GM19468 (cell line): ENCODE measurements at regions not wholly inside any gene's neighbourhood (a gene's known extent, or its start where the extent isn't known, plus 50 kb on each side); places are given as distances from the start of the nearest gene placed in this dataset.

Experiments used
- ATAC-seq: cut with Tn5 transposase; IDR thresholded peaks from one replicate; pipeline ENCODE4 v1.9.1; 2021; ENCODE audit warnings: mild to moderate bottlenecking, moderate library complexity, moderate number of reproducible peaks; ENCODE audit not compliant: unreplicated experiment; ENCODE audit errors: extremely low read depth

DNA sequence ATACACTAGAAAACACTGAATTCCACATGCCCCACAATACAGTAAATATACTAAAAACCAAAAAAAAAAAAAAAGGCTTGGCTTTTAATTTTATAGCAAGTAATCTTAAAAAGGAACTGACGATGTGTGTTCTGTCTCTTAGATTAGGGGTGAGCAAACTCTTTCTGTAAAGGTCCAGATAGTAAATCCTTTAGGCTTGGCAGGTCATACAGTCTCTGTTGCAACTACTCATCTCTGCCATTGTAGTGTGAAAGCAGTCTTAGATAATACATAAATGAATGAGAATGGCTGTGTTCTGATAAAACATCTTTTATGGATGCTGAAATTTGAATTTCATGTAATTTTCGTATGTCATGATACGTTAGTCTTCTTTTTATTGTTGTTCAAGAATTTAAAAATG lies 150.2 kb downstream of the SLC30A10 start:
- ATAC-seq = no peak

DNA sequence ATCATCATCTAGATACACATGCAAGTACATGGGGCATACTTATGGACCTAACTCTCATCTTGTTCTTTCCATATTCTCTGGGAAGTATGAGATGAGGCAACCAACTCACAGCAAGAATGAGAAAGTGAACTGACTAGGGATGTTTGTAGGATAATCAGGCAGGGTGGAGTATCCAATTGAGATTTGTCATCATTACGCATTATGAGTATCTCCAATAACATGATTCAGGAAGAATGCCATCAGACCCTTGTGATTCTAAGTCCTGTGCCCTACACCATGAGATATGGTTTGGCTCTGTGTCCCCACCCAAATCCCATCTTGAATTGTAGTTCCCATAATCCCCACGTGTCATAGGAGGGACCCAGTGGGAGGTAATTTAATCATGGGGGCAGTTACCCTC lies 154.0 kb downstream of the SLC30A10 start:
- no peak for ATAC-seq

DNA sequence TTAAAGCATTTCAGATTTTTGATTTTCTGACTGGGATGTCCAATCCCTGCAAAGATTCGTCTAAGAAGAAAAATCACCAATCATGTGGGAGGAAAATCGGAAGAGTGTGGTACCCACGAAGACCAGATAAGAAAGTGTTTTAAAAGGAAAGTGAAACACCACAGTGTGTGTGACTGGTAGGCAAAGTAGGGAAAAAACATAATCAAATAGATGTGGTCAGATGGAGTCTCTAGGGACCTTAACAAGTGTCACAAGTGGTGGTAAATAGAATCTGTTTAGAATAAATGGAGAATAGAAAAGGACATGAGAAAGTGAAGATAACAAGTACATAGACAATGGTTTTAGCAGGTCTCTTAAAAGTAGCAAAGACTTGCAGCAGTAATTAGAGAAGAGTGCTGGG lies 154.6 kb downstream of the SLC30A10 start:
- peak; percentile 99 for ATAC-seq

DNA sequence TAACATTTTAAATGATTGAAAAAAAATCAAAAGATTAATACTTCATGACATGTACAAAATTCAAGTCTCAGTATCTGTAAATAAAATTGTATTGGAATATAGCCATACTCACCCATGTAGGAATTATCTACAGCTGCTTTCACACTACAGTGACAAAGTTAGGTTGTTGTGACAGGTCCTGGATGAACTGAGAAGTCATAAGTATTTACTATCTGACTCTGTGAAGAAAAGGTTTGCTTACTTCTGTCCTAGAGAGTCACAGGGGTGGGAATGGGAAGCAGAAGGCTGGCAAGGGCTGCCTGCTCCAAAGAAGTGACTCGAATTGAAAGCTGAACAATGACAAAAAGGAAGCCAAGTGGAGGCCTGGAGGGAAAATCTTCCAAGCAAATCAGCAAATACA lies 155.2 kb downstream of the SLC30A10 start:
- ATAC-seq = no peak

DNA sequence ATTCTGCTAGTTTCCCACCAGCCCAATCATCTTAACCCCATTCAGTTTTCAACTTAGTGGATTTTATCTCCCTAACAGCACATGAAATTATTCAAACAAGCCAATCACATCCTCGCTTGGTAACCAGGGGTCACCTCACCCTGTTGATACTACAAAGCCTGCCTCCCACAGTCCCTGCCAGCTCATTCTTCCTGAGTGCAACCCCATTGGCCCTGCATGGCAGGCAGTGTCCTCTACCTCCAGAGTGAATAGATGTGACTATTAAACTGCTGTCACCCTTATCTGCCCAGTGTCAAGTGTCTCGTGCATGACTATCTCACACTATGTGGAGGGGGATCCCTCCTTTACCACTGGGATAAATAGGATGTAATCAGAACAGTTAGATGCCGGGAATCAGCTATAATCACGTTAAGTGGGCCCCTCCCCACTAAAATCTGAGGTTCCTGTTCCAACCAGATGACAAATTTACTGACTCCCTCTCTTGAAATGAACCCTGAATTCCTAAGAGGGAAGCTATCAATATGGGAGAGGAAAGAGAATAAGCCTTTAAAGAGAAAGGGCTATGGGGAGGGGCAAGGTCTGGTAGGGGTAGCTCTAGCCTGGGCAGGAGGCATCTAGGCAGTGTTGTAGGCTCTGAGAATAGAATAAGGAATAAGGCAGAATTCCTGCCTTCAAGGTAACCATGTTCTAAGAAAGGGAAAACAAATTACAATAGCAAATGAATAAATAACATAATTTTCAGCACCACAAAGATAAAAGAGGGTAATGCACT lies 155.9 kb downstream of the SLC30A10 start:
- ATAC-seq = no peak

DNA sequence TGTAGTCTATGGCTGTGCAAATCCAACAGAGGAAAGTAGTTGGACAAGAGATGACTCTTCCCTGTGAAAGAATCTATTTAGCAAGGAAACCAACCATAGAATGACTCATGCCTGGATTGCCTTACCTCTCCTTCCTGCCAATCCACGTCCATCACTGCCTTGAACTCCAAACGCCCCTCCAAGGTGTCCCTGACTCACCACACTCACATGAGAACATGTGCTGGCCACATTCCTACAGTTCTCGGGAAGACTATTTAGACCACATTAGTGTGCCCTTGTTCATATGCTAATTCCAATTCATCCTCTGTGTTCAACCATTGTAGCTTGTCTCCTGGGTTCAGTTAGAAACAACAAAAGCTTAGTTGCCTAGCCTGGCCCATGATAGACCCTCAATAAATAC lies 157.3 kb downstream of the SLC30A10 start:
- ATAC-seq = no peak

DNA sequence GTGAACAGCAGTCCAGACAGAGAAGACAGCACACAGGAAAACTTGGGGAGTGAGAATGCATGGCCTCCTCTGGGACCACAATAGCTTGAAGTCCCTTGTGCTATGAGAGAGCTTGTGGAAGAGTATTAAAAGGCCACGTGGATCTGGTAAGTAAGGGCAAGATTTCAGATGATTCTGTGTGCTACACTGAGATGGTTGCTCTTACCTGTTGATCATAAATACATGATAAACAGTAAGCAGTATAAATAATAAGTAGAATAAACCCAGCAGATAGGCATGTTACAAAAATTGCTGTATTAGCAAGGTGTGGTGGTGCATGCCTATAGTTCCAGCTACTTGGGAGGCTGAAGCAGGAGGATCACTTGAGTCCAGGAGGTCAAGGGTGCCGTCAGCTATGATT lies 150.4 kb upstream of the ZC3H11B start:
- no peak for ATAC-seq

DNA sequence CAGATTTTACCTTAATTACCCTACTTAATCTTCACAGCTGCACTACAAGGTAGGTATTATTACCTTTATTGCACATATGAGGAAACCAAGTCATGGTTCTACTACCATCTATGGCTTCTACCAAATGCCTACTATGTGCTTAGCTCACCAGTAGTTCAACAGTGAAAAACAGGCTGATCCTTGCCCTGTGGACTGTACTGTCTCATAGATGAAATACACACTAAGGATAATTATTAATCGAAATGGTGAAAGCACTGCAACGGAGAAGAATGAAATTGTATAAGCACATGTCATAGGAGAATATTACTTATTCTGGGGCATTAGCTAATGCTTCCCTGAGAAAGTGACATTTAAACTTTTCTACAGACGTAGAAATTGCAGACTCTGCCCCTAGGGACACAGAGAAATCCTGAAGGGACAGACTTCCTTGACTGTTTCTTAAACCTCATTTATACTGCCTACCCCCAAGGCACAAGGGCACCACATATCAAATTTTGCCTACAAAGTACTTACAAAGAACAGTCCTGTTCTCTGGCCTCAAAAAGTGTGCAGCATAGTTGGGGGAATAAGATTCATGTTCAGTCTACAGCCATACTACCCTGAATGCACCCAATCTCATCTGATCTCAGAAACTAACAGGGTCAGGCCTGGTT lies 148.4 kb upstream of the ZC3H11B start:
- ATAC-seq = no peak

DNA sequence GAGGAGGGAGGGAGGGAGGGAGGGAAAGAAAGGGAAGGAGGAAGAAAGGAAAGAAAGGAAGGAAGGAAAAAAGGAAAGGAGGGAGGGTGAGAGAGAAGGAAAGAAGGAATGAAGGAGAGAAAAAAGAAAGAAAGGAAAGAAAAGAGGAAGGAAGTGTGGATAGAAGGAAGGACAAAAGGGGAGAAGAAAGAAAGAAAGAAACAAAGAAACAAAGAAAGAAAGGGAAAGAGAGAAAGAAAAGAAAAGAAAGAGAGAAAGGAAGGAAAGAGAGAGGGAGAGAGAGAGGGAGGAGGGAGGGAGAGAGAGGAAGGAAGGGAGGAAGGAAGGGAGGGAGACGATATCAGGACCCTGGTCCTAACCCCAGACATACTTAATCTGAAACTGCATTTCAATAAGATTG lies 146.2 kb upstream of the ZC3H11B start:
- ATAC-seq = no peak

DNA sequence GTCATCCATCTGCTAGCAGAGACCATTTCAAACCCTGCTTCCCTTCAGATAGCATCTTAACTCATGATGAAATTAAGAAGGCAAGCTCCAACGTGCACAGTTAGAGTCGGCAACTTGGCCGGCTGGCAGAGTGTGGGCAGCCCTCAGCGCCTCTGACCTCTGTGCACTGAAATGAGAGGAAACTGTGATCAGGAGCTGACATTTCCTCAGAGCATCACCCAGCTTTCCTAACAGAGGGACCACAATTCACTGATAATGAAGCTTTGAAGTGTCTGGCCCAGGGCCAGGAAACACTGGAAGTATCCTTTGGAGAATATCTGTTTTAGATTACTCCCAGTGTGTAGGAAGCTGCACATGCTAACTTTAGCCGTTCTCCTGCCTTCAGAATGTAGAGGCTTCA lies 145.0 kb upstream of the ZC3H11B start:
- ATAC-seq = no peak

DNA sequence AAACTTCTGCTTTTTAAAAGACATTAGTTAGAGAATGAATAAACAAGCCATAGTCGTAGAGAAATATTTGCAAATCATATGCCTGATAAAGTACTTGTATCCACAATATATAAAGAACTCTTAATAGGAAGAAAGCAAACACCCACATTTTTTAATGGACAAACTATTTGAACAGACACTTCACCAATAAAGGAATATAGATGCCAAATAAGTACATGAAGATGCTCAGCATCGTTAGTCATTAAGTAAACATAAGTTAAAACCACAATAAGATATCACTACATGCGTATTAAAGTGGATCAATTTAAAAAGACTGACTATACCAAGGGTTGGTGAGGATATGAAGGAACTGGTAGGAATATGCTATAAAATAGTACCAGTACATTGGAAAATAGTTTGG lies 142.3 kb upstream of the ZC3H11B start:
- no peak for ATAC-seq

DNA sequence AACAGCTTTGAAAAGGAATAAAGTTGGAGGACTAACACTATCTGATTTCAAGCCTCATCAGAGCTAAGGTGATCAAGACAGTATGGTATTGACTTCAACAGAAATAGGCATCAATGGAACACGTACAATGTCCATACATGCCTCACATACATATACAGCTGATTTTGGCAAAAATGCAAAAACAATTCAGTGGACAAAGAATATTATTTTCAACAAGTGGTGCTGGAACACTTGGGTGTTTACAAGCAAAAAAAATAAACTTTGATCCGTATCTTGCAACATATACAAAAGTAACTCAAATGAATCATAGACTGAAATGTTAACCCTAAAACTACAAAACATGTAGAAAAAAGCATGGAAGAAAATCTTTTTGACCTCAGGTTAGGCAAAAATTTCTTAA lies 141.9 kb upstream of the ZC3H11B start:
- ATAC-seq = no peak

DNA sequence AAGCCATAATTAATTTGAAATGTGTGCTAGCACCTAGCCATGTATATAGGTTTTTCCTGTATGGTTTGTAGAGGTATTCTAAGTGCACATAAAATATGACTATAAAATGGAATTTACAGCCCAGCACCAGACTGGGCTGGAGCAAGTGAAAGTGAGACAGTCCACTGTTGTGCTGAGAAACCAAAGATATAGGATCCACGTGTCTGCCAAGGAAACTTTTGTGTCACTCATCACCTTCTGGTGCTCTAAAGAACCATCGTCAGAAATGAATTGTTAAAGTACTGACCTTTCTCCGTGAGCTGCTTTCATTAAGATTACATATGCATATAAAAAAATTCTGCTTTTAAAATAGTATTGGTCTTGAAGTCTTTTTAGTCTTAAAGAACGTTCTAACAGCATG lies 141.0 kb upstream of the ZC3H11B start:
- ATAC-seq = no peak

DNA sequence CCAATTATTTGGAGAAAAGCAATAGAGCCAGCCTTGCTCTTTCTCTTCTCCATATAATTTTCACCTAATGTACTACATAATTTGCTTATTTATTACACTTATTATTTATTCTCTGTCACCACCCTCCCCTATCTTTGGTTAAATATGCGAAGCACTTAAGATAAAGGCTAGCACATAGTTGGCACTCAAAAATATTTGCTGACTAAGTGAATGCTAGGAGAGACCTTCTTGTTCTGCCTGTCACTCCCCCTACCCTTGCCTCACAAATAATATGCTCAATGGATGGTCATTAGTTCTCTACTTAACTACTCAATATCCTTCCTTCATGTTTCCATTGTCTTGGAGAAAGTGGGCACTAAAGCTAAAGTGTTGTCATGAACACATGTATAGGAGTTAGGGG lies 139.7 kb upstream of the ZC3H11B start:
- ATAC-seq = no peak

DNA sequence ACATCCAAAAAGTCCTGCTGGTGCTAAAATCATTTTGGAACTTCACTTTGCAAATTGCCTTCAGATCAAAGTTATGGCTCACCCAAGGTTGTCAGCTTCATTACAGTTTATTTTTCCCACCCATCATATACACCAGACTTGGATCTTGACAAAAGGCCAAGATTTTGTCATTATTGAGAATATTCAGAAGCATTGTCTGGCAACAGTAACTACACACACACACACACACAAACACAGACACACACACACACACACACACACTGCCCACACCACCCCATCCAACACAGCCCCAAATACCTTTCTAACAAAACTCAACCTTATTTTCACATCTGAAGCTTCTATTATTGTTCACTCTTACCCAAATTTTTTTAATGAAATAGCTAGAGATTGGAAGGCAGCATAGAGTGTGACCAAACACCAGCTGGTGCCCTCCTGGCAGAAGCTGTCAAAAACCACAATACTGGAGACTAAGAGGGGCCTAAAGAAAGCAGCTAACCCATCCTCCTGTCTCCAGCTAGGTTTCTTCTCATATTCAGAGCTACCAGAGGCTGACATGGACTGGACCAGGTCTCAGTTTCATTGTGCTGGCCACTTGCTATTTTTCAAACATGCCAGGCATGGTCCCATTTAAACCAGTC lies 139.1 kb upstream of the ZC3H11B start:
- ATAC-seq = no peak

DNA sequence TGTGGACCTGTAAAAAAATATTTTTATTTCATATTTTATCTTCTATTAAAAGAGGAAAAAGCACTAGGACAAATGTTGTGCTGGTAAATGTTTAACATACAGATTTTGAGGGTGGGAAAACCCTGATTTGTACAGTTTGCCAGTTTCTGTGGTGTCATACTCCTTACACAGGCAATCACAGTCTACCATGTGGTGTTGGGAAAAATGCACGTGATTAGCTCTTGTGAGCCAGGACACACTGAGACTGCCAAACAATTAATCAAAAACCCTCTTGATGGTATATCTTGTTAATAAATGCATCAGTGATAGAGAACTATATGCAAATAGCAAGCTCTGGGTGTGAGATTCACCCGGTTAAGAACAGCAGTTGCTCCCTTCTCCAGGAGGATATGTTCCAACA lies 136.5 kb upstream of the ZC3H11B start:
- ATAC-seq = no peak

DNA sequence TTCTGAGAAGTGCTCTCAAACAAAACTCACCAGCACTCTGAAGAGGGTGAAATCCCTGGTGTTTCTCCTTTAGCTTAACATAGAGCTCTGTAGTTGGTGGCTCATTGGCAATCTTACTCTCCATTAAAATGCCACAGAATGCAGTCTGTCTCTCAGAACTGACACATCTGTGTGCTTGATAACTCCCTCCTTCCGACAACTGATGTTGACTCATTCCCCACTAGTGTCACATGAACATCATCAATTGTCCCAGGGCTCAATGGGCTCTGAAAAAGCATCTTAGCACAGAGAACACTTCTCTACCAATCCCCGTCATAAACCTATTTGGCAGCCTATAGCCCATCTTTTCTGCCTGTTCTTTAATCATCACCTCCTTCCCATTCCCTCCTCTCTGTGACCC lies 133.2 kb upstream of the ZC3H11B start:
- ATAC-seq = no peak

DNA sequence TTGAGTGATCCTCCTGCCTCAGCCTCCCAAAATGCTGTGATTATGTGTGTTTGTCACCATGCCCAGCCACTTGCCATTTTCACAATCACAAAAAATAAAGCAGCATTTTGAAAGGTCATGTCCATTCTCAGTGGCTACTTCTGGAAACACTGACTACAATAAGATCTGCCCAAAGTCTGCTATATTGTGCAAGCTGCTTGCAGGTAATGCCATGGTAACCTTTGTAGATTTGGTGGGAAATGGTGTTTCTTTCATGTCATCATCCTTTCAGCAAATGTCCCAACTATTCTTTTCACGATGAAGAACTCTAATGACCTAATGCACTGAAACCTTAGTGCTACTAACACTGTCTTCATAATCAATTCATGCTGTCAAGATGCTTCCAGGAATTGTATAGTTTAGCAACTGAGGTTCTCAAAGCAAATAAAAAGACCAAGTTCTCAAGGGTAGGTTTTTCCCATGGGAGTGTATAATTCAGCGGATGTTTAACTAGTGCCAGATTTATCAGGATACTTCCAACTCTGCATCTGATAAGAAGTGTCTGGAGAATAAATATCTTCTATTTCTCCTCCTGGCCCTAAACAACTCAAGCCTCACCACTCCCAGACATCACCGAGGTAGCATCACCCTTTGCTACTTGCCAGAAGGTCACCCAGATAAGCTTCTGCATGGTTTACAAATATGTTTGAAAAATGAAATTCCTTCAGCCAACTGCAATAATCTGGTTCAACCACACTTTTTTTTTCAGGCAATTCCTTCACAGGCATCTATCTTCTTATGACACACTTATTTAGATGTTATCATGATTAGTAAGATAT lies 132.0 kb upstream of the ZC3H11B start:
- ATAC-seq = no peak

DNA sequence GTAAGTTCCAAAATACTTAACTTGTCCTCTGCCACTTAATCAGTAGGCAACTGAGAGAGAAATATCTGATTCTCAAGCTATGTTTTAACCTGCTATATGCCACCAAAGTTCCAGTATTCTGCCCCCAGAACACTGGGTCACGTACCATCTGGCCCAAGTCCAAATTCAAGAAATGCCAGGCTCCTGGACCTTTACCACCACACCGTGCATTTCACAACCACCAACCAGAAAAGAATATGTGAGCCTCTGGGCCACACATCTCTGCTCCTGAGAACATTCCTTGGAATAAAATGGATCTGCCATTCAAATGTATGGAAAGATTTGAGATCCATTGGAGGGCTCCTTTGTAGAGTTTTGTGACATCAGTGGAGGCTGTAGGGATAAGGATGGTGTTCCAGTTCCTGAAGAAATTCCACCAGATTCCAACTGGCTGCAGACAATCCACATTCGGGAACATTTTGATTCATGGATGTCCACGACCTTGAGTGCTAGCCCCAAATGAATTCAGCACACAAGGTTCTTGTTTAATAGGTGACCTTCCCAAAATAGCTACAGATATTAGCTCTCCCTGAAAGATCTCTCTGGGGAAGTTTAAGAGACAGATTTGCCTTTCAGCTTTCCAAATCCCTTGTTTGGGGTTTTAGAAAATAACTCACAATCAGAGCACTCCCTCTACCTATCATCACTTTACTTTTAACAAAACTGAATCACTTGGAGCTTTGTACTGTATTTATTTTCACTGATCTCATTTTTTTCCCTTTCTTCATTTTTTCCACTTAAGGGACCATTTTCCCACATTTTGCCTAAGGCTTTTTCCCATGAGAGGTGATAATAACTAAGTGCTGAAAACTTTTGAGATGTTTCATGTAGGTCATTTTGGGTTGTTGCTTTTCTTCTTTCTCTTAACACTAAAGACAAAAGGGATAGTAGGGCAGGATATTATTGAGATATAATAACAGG lies 128.4 kb upstream of the ZC3H11B start:
- no peak for ATAC-seq
